ENCODE measurements at regions not wholly inside any gene's neighbourhood (a gene's known extent, or its start where the extent isn't known, plus 50 kb on each side); places are given as distances from the start of the nearest gene placed in this dataset.

- no peak for DNase-seq
These were observed 77.3 kb upstream of the SHISAL1 start for GRCh38 chr22:44389926-44390612.

- DNase-seq: no peak
These were observed 76.4 kb upstream of the SHISAL1 start for GRCh38 chr22:44389181-44389580.

- DNase-seq: no peak
These were observed 74.7 kb upstream of the SHISAL1 start for GRCh38 chr22:44387486-44387885.

- DNase-seq: no peak
These were observed 73.8 kb upstream of the SHISAL1 start for GRCh38 chr22:44386386-44387035.

- no peak for DNase-seq
These were observed 73.0 kb upstream of the SHISAL1 start for GRCh38 chr22:44385781-44386180.

- no peak for DNase-seq
These were observed 72.5 kb upstream of the SHISAL1 start for GRCh38 chr22:44385296-44385610.

- no peak for DNase-seq
These were observed 72.0 kb upstream of the SHISAL1 start for GRCh38 chr22:44384563-44385295.

- no peak for DNase-seq
These were observed 71.2 kb upstream of the SHISAL1 start for GRCh38 chr22:44383652-44384562.

GRCh38 chr22:44383064-44383575, 70.4 kb upstream of the SHISAL1 start:
- DNase-seq: no peak

GRCh38 chr22:44382116-44383038, 69.6 kb upstream of the SHISAL1 start:
- DNase-seq: no peak

GRCh38 chr22:44381761-44382115, 69.0 kb upstream of the SHISAL1 start:
- DNase-seq: no peak

- no peak for DNase-seq
These were observed 68.2 kb upstream of the SHISAL1 start for GRCh38 chr22:44380756-44381486.

- no peak for DNase-seq
These were observed 67.3 kb upstream of the SHISAL1 start for GRCh38 chr22:44379817-44380755.

GRCh38 chr22:44378380-44378779, 65.6 kb upstream of the SHISAL1 start:
- no peak for DNase-seq

GRCh38 chr22:44375451-44375850, 62.7 kb upstream of the SHISAL1 start:
- no peak for DNase-seq

- no peak for DNase-seq
These were observed 60.5 kb upstream of the SHISAL1 start for GRCh38 chr22:44373234-44373633.

GRCh38 chr22:44372611-44373010, 59.9 kb upstream of the SHISAL1 start:
- DNase-seq: no peak

- no peak for DNase-seq
These were observed 59.2 kb upstream of the SHISAL1 start for GRCh38 chr22:44371741-44372525.
